ENCODE measurements at regions not wholly inside any gene's neighbourhood (a gene's known extent, or its start where the extent isn't known, plus 50 kb on each side); places are given as distances from the start of the nearest gene placed in this dataset.

GRCh38 chr2:176405477-176405876, 136.2 kb downstream of the MTX2 start:
- TF ChIP-seq RAD21 (IDR thresholded peaks at IDR 0.05; ENCODE audit: low read depth): no peak
- TF ChIP-seq REST (IDR thresholded peaks at IDR 0.05; ENCODE audit: low read depth): no peak
- no peak for TF ChIP-seq USF1 (IDR thresholded peaks at IDR 0.05)
- TF ChIP-seq CREB1 (IDR thresholded peaks at IDR 0.05; ENCODE audit: low read depth): no peak
- no peak for TF ChIP-seq EP300 (IDR thresholded peaks at IDR 0.05; ENCODE audit: borderline replicate concordance)
- TF ChIP-seq TAF1 (IDR thresholded peaks at IDR 0.05; ENCODE audit: low read depth): no peak
- TF ChIP-seq EGR1 (IDR thresholded peaks at IDR 0.05): no peak
- TF ChIP-seq MAX (IDR thresholded peaks at IDR 0.05): no peak
- no peak for TF ChIP-seq CEBPB (IDR thresholded peaks at IDR 0.05)
- no peak for TF ChIP-seq NFIC (IDR thresholded peaks at IDR 0.05)
